GM13977 (cell line): ENCODE measurements at regions not wholly inside any gene's neighbourhood (a gene's known extent, or its start where the extent isn't known, plus 50 kb on each side); places are given as distances from the start of the nearest gene placed in this dataset.

Experiments
- DNase-seq: peaks from one replicate; pipeline ENCODE4 v3.0.0; 2012; ENCODE audit warnings: low spot score
- CTCF ChIP-seq: IDR thresholded peaks from 2 replicates; pipeline ENCODE4 v1.5.1; 2012; ENCODE audit warnings: mild to moderate bottlenecking, control low read depth; ENCODE audit not compliant: insufficient read depth; ENCODE audit errors: extremely low read depth, missing control alignments
- in situ Hi-C: fragments of 300-500 bp; cut with MboI; formaldehyde crosslinking; loops from one replicate; pipeline ENCODE4 v1.12.0; 2022; ENCODE audit warnings: low sequenced_read_pairs, low pct_unique_long_range_greater_than_20kb, mixed read lengths, inconsistent platforms; ENCODE audit not compliant: unreplicated experiment

- no peak for DNase-seq
- in situ Hi-C loops, result no loop called here
- TF ChIP-seq CTCF, result no peak
Measured at GRCh38 chr16:66135838-66136237, 230.7 kb upstream of the CDH5 start.

GRCh38 chr16:66135421-66135831 is 231.1 kb upstream of the CDH5 start:
- no peak for DNase-seq
- TF ChIP-seq CTCF, result no peak
- in situ Hi-C loops, result no loop called here

DNA sequence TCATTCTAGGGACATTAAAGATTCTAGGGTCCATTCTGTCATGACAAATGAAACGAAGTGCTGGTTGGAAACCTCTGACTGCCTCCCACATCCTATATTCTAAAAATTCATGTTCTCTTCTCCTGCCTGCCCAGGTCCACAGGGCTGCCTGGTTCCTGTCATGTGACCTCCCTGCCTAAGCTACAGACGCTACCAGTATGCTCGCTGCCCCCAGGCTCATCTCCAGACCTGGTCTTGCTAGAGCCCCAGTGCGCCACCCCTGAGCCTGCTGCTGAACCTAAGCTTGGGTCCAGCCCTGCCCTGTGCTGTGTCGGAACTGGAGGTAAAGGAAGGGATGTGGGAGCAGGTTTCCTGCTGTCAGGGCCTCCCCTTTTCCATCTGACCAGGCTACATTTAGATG is 231.6 kb upstream of the CDH5 start:
- DNase-seq, result no peak
- TF ChIP-seq CTCF, result no peak
- in situ Hi-C loops, result no loop called here

DNA sequence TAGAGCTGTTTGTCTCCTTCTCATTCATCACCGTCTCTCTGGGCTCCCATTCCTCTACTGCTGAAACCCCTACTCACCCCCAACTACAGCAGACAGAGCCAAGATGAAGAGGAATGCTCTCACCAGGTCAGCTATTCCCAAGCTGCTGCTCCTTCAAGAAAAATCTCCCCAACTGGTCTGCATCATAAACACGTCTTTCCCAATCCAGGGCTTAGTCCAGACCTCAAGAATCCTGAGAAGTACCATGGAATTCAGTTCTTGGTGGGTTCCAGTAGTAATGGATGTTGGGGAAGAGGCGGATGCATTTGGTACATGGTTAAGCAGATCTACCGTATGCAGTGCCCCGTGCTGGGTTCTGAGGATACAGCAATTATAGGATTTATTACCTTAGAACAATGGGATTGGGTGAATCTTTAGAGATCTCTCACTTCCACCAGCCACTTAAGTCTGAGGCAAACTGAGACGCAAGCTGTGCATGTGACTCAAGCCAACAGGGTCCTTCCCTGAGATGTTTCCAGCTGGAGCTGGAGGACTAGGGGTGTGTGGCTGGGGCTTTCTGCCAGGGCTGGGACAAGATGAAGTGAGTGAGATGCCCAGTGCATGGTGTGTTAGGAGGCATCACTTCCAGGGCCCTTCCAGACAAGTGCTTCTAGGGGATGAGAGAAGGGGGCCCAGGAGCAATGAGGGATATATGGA is 232.7 kb upstream of the CDH5 start:
- TF ChIP-seq CTCF, result no peak
- in situ Hi-C loops, result no loop called here
- DNase-seq, result no peak

DNA sequence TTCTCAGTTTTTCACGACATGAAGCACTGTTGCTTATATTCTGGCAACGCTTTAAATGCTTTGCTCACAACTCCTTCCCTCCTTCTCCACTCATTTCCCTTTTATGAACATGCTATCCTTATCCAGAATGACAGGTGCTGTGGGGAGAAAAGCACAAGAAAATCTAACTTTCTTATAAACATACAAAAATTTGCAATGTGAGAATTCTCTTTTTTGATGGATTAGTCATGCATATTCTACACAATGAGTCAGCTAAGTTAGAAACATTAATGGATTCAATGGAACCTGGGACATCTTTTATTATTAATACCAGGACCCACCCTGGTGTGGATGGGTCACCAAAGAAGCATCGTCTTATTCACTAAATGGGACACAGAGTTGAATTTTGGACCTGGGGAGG is 234.6 kb upstream of the CDH5 start:
- no peak for TF ChIP-seq CTCF
- in situ Hi-C loops, result no loop called here
- no peak for DNase-seq

GRCh38 chr16:66131156-66131807 is 235.2 kb upstream of the CDH5 start:
- TF ChIP-seq CTCF, result no peak
- DNase-seq, result no peak
- in situ Hi-C loops, result no loop called here
